Spleen (tissue), 7 donors: ENCODE measurements at regions not wholly inside any gene's neighbourhood (a gene's known extent, or its start where the extent isn't known, plus 50 kb on each side); places are given as distances from the start of the nearest gene placed in this dataset.

Experiments
- CTCF ChIP-seq, 11 experiments: fragments of 200-600 bp in 7 of 11; fragments of 450-650 bp in 4 of 11; sonication (generic) in 4 of 11; IDR thresholded peaks in 8 of 11; conservative IDR thresholded peaks in 3 of 11; 1 replicate in 7 of 11; 2 replicates in 4 of 11; pipeline versions ENCODE4 v1.4.0 to v1.8.0; 2016 to 2021; ENCODE audit warnings: antibody characterized with exemption in 11 of 11, inconsistent platforms in 4 of 11, mild to moderate bottlenecking in 1 of 11
- POLR2AphosphoS5 ChIP-seq, 3 donors: sonication (generic); formaldehyde crosslinking; IDR thresholded peaks; one replicate each; pipeline ENCODE4 v1.5.1; 2017; ENCODE audit warnings: antibody characterized with exemption in 3 of 3
- donor health status: DM: no; HTN: no; CAD: no; lungs with moderate emphysema.
- donor health status: DM: no; HTN: no; CAD: no.
- donor health status: DM: no; HTN: no; CAD: no.

GRCh38 chr16:80081846-80082245, 458.9 kb upstream of the DYNLRB2 start:
- no peak for TF ChIP-seq POLR2AphosphoS5 (IDR thresholded peaks at IDR 0.05)
- TF ChIP-seq CTCF (IDR thresholded peaks at IDR 0.05 in 8 of 11, conservative IDR thresholded peaks at IDR 0.05 in 3 of 11), result no peak
